ENCODE measurements at regions not wholly inside any gene's neighbourhood (a gene's known extent, or its start where the extent isn't known, plus 50 kb on each side); places are given as distances from the start of the nearest gene placed in this dataset.

GRCh38 chr13:43977911-43978310, 98.2 kb downstream of the LACC1 start:
- intact Hi-C loops (cut with DNase I), result no loop called here
- H3K27me3 ChIP-seq, result no peaks in the 10 kb centered on the region
- H3K4me1 ChIP-seq, result no peaks in the 10 kb centered on the region
- no peaks in the 10 kb centered on the region for H3K36me3 ChIP-seq
- DNase-seq (no peak), ATAC-seq (no peak)
- H3K27ac ChIP-seq, result no peak overlapping the region
- TF ChIP-seq, protein P1, sequence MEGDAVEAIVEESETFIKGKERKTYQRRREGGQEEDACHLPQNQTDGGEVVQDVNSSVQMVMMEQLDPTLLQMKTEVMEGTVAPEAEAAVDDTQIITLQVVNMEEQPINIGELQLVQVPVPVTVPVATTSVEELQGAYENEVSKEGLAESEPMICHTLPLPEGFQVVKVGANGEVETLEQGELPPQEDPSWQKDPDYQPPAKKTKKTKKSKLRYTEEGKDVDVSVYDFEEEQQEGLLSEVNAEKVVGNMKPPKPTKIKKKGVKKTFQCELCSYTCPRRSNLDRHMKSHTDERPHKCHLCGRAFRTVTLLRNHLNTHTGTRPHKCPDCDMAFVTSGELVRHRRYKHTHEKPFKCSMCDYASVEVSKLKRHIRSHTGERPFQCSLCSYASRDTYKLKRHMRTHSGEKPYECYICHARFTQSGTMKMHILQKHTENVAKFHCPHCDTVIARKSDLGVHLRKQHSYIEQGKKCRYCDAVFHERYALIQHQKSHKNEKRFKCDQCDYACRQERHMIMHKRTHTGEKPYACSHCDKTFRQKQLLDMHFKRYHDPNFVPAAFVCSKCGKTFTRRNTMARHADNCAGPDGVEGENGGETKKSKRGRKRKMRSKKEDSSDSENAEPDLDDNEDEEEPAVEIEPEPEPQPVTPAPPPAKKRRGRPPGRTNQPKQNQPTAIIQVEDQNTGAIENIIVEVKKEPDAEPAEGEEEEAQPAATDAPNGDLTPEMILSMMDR (IDR thresholded peaks at IDR 0.05), result no peak
- H3K9me3 ChIP-seq, result no peaks in the 10 kb centered on the region
- H3K4me3 ChIP-seq, result no peak overlapping the region

DNA sequence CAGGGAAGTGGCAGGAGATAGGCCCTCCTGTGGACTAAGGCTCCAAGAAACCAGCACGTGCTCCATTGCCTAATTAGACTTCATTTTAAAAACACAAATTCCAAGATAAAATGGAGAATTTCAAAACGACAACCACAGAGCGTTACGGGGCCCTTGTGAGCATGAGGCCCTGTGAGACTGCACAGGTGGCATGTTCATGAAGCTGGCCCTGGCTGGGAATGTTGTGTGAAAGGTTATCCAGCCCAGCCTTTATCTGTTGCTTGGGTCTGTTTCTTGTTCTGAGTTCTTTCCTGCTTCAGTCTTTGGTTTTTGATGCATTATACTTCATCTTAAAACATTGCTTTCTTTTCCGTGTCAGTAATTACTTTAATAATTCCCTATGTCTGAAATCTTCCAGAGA, 99.0 kb downstream of the LACC1 start:
- ATAC-seq, result no peak
- Histone ChIP-seq H3K36me3 (no peaks in the 10 kb centered on the region), H3K27me3 (no peaks in the 10 kb centered on the region), H3K4me1 (no peaks in the 10 kb centered on the region), H3K27ac (no peak overlapping the region), H3K4me3 (no peak overlapping the region), H3K9me3 (no peaks in the 10 kb centered on the region)
- intact Hi-C loops (cut with DNase I), result no loop called here
- DNase-seq, result no peak
- TF ChIP-seq, protein P1 (IDR thresholded peaks at IDR 0.05), result no peak

- no peak overlapping the region for H3K27ac ChIP-seq
- TF ChIP-seq, protein P1 (IDR thresholded peaks at IDR 0.05), result no peak
- no peaks in the 10 kb centered on the region for H3K36me3 ChIP-seq
- H3K27me3 ChIP-seq, result no peaks in the 10 kb centered on the region
- no peaks in the 10 kb centered on the region for H3K9me3 ChIP-seq
- intact Hi-C loops (cut with DNase I), result no loop called here
- no peak for ATAC-seq
- DNase-seq, result no peak
- H3K4me3 ChIP-seq, result no peak overlapping the region
- H3K4me1 ChIP-seq, result no peaks in the 10 kb centered on the region
These were observed 99.8 kb downstream of the LACC1 start for GRCh38 chr13:43979492-43979891.

DNA sequence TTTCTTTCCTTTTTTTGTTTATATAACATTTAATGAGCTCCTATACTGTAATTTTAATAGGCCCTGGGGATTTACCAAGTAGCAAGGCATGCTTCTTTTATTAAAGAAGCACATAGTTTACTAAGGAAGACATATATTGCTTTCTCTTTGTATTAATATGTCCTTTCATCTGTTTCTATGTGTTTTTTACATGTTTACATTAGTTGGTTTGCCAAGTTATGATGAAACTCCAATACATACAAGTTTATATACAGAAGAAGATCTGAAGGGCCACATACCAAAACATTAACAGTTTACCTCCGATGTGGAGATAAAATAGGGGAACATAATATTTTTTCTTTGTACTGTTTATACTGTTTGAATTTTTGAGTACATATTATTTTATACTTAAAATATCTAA, 100.9 kb downstream of the LACC1 start:
- no peak for DNase-seq
- Histone ChIP-seq H3K36me3 (no peaks in the 10 kb centered on the region), H3K4me1 (no peaks in the 10 kb centered on the region), H3K27ac (no peak overlapping the region), H3K9me3 (no peaks in the 10 kb centered on the region), H3K4me3 (no peak overlapping the region), H3K27me3 (no peaks in the 10 kb centered on the region)
- no peak for ATAC-seq
- TF ChIP-seq, protein P1 (IDR thresholded peaks at IDR 0.05), result no peak
- intact Hi-C loops (cut with DNase I), result no loop called here

- TF ChIP-seq, protein P1 (IDR thresholded peaks at IDR 0.05), result no peak
- Histone ChIP-seq H3K27ac (no peak overlapping the region), H3K27me3 (no peaks in the 10 kb centered on the region), H3K4me1 (no peaks in the 10 kb centered on the region), H3K36me3 (no peaks in the 10 kb centered on the region), H3K9me3 (no peaks in the 10 kb centered on the region), H3K4me3 (no peak overlapping the region)
- ATAC-seq (no peak), DNase-seq (no peak)
- intact Hi-C loops (cut with DNase I), result no loop called here
These were observed 101.4 kb downstream of the LACC1 start for GRCh38 chr13:43981091-43981490.

Measured in upper lobe of right lung (tissue), 1 donor.